Skeletal muscle satellite cell (primary cell): ENCODE measurements at regions not wholly inside any gene's neighbourhood (a gene's known extent, or its start where the extent isn't known, plus 50 kb on each side); places are given as distances from the start of the nearest gene placed in this dataset.

Experiments
- H3K27me3 ChIP-seq: 2 replicates; pipeline ENCODE4 v1.7.0; 2013; ENCODE audit warnings: low read length; ENCODE audit not compliant: control insufficient read depth, insufficient read depth
- H3K36me3 ChIP-seq: 2 replicates; pipeline ENCODE4 v1.7.0; 2013; ENCODE audit warnings: mild to moderate bottlenecking, control low read depth, low read length; ENCODE audit not compliant: insufficient read depth
- H3K4me1 ChIP-seq: 2 replicates; pipeline ENCODE4 v1.7.0; 2013; ENCODE audit warnings: low read length; ENCODE audit not compliant: control insufficient read depth, insufficient read depth
- H3K4me2 ChIP-seq: 2 replicates; pipeline ENCODE4 v1.7.0; 2013; ENCODE audit warnings: mild to moderate bottlenecking, low read length
- H3K4me3 ChIP-seq: 2 replicates; pipeline ENCODE4 v1.7.0; 2013; ENCODE audit warnings: low read length
- H3K9ac ChIP-seq: 2 replicates; pipeline ENCODE4 v1.7.0; 2013; ENCODE audit warnings: mild to moderate bottlenecking, low read depth, low read length, moderate library complexity
- H3K9me3 ChIP-seq: replicated peaks from 2 replicates; pipeline ENCODE4 v1.7.0; 2013; ENCODE audit warnings: mild to moderate bottlenecking, control low read depth, low read length

DNA sequence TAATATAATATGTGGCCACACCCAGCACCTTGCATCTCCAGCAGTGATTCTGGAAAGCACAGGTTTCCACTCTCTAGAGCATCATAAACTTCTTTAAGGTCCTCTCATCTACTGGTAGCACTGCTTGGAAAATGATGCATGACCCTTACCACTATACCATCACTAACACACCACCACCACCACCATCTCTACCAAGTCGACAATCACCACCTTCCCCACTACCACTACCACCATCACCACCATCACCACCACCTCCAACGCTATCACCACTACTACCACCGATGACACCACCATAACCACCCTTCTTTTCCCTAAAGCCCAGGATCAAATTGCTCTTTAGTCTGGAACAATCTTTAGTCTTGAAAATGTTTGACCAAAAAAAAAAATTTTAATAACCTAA lies 390.4 kb downstream of the SUCLA2 start:
- Histone ChIP-seq H3K9me3 (no peaks in the 10 kb centered on the region), H3K4me1 (no peaks in the 10 kb centered on the region), H3K4me2 (no peak overlapping the region), H3K9ac (no peak overlapping the region), H3K27me3 (peaks cover 5% of the 10 kb centered on the region), H3K36me3 (no peaks in the 10 kb centered on the region), H3K4me3 (no peak overlapping the region)

DNA sequence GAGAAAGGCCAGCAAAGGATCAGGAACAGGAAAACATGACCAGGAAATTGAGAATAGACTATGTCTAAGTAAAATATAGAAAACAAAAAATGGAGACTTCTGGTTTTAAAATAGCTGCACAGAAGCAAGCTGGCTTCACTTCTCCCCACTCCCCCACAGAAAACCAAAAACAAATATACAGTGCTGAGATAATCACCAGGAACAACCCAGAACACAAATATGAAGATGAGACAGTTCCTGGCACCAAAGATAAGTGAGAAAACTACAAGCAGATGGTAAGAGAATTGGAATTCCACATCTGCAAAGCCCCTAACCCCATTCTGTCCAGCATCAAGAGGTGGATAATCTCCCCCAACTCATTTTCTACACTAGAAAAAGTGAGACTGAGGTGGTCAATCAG lies 397.7 kb downstream of the SUCLA2 start:
- H3K36me3 ChIP-seq: no peaks in the 10 kb centered on the region
- no peak overlapping the region for H3K9ac ChIP-seq
- H3K4me1 ChIP-seq: no peaks in the 10 kb centered on the region
- no peaks in the 10 kb centered on the region for H3K27me3 ChIP-seq
- H3K9me3 ChIP-seq: no peaks in the 10 kb centered on the region
- H3K4me2 ChIP-seq: no peak overlapping the region
- no peak overlapping the region for H3K4me3 ChIP-seq

- H3K4me2 ChIP-seq: no peak overlapping the region
- H3K9ac ChIP-seq: no peak overlapping the region
- no peaks in the 10 kb centered on the region for H3K9me3 ChIP-seq
- no peaks in the 10 kb centered on the region for H3K27me3 ChIP-seq
- H3K36me3 ChIP-seq: no peaks in the 10 kb centered on the region
- H3K4me1 ChIP-seq: no peaks in the 10 kb centered on the region
- H3K4me3 ChIP-seq: no peak overlapping the region
Observed at GRCh38 chr13:47598340-47598911, 402.6 kb downstream of the SUCLA2 start.

DNA sequence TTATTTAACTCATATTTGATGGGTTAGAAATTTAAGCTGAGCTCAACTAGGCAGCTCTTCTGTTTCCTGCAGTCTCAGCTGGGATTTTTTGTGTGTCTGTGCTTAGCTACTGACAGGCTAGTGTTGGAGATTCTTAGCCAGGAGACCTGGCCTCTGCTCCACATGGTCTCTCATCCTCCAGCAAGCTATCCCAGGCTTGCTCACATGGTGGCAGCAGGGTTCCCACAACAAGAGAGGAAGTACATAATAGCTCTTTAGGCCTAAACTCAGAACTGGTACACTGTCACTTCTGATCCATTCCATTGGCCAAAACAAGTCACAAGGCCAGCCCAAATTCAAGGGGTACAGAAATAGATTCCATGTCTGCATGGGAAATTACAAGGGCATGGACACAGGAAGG lies 406.2 kb downstream of the SUCLA2 start:
- Histone ChIP-seq H3K9ac (no peak overlapping the region), H3K36me3 (no peaks in the 10 kb centered on the region), H3K27me3 (no peaks in the 10 kb centered on the region), H3K9me3 (no peaks in the 10 kb centered on the region), H3K4me2 (no peak overlapping the region), H3K4me3 (no peak overlapping the region), H3K4me1 (no peaks in the 10 kb centered on the region)

- Histone ChIP-seq H3K4me1 (no peaks in the 10 kb centered on the region), H3K9me3 (no peaks in the 10 kb centered on the region), H3K36me3 (no peaks in the 10 kb centered on the region), H3K4me3 (no peak overlapping the region), H3K27me3 (no peaks in the 10 kb centered on the region), H3K4me2 (no peak overlapping the region), H3K9ac (no peak overlapping the region)
Observed at GRCh38 chr13:47592256-47592655, 408.8 kb downstream of the SUCLA2 start.

DNA sequence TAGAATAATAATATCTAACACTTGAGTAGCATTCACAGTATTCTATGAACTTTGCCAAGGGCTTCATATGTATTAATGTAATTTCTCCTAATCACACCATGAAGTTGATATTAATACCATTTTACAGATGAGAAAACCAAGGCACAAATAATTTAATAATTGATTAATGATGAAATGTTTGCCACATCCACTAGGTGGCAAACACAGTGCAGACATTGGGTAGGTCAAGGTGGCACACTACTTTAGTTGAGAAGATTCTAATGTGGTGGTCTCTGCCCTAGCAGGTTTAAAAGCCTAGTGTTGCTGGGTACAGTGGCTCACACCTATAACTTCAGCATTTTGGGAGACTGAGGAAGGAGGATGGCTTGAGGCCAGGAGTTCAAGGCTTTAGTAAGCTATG lies 412.4 kb downstream of the SUCLA2 start:
- no peak overlapping the region for H3K4me3 ChIP-seq

DNA sequence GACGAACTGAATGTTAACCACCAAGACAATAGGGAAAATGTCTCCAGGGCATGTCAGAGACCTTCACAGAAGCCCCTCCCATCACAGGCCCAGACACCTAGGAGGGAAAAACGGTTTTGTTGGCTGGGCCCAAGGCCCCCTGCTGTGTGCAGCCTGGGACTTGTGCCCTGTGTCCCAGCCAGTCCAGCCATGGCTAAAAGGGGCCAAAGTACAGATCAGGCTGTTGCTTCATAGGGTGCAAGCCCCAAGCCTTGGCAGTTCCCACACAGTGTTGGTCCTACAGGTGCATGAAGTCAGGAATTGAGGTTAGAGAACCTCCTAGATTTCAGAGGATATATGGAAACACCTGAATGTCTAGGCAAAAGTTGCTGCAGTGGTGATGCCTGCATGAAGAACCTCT lies 428.7 kb downstream of the SUCLA2 start:
- Histone ChIP-seq H3K4me3 (no peak overlapping the region), H3K9ac (no peak overlapping the region), H3K9me3 (peaks cover 12% of the 10 kb centered on the region), H3K4me2 (no peak overlapping the region), H3K36me3 (no peaks in the 10 kb centered on the region), H3K27me3 (no peaks in the 10 kb centered on the region), H3K4me1 (no peaks in the 10 kb centered on the region)

More for the DNA sequence above, 412.4 kb downstream of the SUCLA2 start:
- no peak overlapping the region for H3K4me2 ChIP-seq
- H3K27me3 ChIP-seq: peaks cover 5% of the 10 kb centered on the region
- H3K9ac ChIP-seq: no peak overlapping the region
- no peaks in the 10 kb centered on the region for H3K36me3 ChIP-seq
- no peaks in the 10 kb centered on the region for H3K4me1 ChIP-seq
- H3K9me3 ChIP-seq: no peaks in the 10 kb centered on the region

DNA sequence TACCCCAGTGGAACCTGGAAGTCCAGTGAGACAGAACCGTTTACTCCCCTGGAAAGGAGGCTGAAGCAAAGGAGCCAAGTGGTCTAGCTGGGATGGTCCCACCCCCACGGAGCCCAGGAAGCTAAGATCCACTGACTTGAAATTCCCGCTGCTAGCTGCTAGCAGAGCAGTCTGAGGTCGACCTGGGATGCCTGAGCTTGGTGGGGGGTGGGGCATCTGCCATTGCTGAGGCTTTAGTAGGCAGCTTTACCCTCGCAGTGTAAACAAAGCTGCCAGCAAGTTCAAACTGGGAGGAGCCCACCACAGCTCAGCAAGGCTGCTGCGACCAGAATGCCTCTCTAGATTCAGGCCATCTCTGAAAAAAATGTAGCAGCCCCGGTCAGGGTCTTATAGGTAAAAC lies 437.0 kb downstream of the SUCLA2 start:
- no peak overlapping the region for H3K9ac ChIP-seq
- no peaks in the 10 kb centered on the region for H3K4me1 ChIP-seq
- H3K9me3 ChIP-seq: no peaks in the 10 kb centered on the region
- H3K4me2 ChIP-seq: no peak overlapping the region
- H3K36me3 ChIP-seq: no peaks in the 10 kb centered on the region
- no peak overlapping the region for H3K4me3 ChIP-seq
- H3K27me3 ChIP-seq: no peaks in the 10 kb centered on the region

GRCh38 chr13:47556703-47557102 lies 444.4 kb downstream of the SUCLA2 start:
- H3K4me3 ChIP-seq: no peak overlapping the region
- H3K9me3 ChIP-seq: no peaks in the 10 kb centered on the region
- no peak overlapping the region for H3K4me2 ChIP-seq
- no peaks in the 10 kb centered on the region for H3K4me1 ChIP-seq
- H3K36me3 ChIP-seq: no peaks in the 10 kb centered on the region
- no peak overlapping the region for H3K9ac ChIP-seq
- no peaks in the 10 kb centered on the region for H3K27me3 ChIP-seq

DNA sequence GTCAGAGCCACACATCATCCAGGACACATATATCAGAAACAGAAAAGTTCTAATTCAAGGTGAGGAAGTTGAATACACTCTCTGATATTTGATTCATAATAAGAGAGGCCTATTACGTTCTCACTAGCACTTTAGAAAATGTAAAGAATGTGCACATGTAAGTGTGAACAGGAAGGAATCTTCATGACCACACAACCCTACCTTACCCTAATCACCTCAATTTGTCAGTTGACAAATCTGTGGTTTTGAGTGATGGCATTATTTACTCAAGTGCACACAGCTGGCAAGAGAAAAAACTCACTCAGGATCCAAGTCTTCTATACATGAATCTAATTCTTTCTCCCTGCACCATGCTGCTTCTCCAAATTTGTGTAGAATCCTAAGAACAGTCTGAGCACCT lies 445.8 kb downstream of the SUCLA2 start:
- no peaks in the 10 kb centered on the region for H3K4me1 ChIP-seq
- no peaks in the 10 kb centered on the region for H3K27me3 ChIP-seq
- no peak overlapping the region for H3K4me2 ChIP-seq
- H3K4me3 ChIP-seq: no peak overlapping the region
- no peaks in the 10 kb centered on the region for H3K36me3 ChIP-seq
- H3K9me3 ChIP-seq: no peaks in the 10 kb centered on the region
- no peak overlapping the region for H3K9ac ChIP-seq

DNA sequence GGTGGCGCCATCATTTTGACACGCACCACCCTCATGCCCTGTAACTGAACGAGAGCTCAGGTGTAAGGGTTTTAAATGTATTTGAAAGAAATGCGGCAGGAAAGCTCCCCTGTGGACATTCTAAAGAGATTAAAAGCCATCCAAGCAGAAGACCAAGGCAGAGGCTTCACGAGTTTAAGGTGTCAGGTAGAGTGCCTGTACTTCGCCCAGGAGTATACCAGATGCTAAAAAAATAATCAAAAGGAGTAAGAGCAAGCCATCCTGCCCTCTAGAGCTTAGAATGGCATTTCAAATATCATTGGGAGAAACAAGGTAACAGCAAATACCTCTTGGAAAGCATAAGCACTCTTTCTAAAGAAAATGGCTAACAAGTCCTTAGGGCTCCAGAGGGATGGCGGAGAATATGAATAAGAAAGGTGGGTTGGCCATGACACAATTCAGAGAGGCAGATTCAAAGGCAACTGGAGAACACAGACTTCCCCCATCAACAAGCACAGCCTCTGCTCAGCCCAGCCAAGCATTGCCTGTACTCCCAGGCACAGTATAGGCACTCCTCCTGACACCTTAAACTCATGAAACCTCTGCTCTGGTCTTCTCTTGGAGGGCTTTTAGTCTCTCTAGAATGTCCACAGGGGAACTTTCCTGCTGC lies 447.6 kb downstream of the SUCLA2 start:
- Histone ChIP-seq H3K4me3 (no peak overlapping the region), H3K4me2 (no peak overlapping the region), H3K27me3 (no peaks in the 10 kb centered on the region), H3K36me3 (no peaks in the 10 kb centered on the region), H3K4me1 (no peaks in the 10 kb centered on the region), H3K9ac (no peak overlapping the region), H3K9me3 (no peaks in the 10 kb centered on the region)

GRCh38 chr13:47549219-47549752 lies 451.8 kb downstream of the SUCLA2 start:
- H3K4me1 ChIP-seq: no peaks in the 10 kb centered on the region
- no peaks in the 10 kb centered on the region for H3K27me3 ChIP-seq
- H3K4me3 ChIP-seq: no peak overlapping the region
- no peak overlapping the region for H3K9ac ChIP-seq
- H3K9me3 ChIP-seq: no peaks in the 10 kb centered on the region
- H3K36me3 ChIP-seq: no peaks in the 10 kb centered on the region
- H3K4me2 ChIP-seq: no peak overlapping the region
